ENCODE measurements at regions not wholly inside any gene's neighbourhood (a gene's known extent, or its start where the extent isn't known, plus 50 kb on each side); places are given as distances from the start of the nearest gene placed in this dataset.

DNA sequence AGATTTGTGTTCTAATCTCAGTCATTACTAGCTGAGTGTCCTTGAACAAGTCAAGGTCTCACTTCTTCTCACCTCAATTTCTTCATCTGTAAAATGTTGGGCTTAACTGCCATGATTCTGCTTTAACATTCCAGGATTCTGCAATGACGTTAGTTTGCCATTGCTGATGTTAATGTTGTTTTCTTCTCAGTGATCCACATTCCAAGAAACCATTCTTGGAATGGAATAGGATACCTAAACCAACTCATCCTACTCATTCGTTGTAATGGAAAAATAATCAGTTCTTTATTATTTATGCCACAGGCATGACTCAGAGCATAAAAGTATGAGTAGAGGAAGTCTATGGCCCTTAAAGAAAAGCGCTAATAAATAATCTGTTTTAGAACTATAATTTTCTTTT, 140.2 kb upstream of the ETAA1 start:
- Histone ChIP-seq H3K9me3 (ENCODE audit: low read depth) (no peaks in the 10 kb centered on the region), H3K27me3 (no peaks in the 10 kb centered on the region), H3K36me3 (no peaks in the 10 kb centered on the region), H3K4me1 (ENCODE audit: low read depth) (no peaks in the 10 kb centered on the region), H3K27ac (no peak overlapping the region), H3K4me3 (no peak overlapping the region)
- TF ChIP-seq CTCF (IDR thresholded peaks at IDR 0.05; ENCODE audit: low read depth, low read length), result no peak
- no peak for DNase-seq (ENCODE audit: low read depth in 1 of 2, low spot score in 1 of 2)

- no peak for DNase-seq (ENCODE audit: low read depth in 1 of 2, low spot score in 1 of 2)
- no peak overlapping the region for H3K27ac ChIP-seq
- H3K4me1 ChIP-seq (ENCODE audit: low read depth), result no peaks in the 10 kb centered on the region
- H3K4me3 ChIP-seq, result no peak overlapping the region
- TF ChIP-seq CTCF (IDR thresholded peaks at IDR 0.05; ENCODE audit: low read depth, low read length), result no peak
- no peaks in the 10 kb centered on the region for H3K27me3 ChIP-seq
- no peaks in the 10 kb centered on the region for H3K36me3 ChIP-seq
- H3K9me3 ChIP-seq (ENCODE audit: low read depth), result no peaks in the 10 kb centered on the region
These were observed 139.0 kb upstream of the ETAA1 start for GRCh38 chr2:67258122-67258521.

DNA sequence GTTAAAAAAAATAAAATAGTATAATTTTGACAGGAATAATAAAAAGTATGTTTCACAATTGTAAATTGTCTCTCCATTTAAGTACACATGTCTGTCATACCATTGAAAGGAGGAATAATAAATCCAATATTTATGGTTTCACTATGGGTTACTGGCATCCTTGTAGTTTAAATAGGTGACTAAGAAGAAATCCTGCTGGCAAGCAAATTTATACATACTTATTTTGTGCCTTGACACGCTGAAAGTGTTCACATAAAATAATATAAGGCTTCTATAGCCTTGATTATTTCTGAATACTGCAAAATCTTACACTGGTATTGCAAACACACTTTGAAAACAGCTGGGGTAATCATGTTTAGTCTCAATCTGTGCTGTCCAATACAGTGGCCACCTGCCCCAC, 138.3 kb upstream of the ETAA1 start:
- H3K9me3 ChIP-seq (ENCODE audit: low read depth), result no peaks in the 10 kb centered on the region
- H3K4me3 ChIP-seq, result no peak overlapping the region
- H3K36me3 ChIP-seq, result no peaks in the 10 kb centered on the region
- DNase-seq (ENCODE audit: low read depth in 1 of 2, low spot score in 1 of 2), result no peak
- H3K27me3 ChIP-seq, result no peaks in the 10 kb centered on the region
- H3K4me1 ChIP-seq (ENCODE audit: low read depth), result no peaks in the 10 kb centered on the region
- no peak for TF ChIP-seq CTCF (IDR thresholded peaks at IDR 0.05; ENCODE audit: low read depth, low read length)
- H3K27ac ChIP-seq, result no peak overlapping the region

DNA sequence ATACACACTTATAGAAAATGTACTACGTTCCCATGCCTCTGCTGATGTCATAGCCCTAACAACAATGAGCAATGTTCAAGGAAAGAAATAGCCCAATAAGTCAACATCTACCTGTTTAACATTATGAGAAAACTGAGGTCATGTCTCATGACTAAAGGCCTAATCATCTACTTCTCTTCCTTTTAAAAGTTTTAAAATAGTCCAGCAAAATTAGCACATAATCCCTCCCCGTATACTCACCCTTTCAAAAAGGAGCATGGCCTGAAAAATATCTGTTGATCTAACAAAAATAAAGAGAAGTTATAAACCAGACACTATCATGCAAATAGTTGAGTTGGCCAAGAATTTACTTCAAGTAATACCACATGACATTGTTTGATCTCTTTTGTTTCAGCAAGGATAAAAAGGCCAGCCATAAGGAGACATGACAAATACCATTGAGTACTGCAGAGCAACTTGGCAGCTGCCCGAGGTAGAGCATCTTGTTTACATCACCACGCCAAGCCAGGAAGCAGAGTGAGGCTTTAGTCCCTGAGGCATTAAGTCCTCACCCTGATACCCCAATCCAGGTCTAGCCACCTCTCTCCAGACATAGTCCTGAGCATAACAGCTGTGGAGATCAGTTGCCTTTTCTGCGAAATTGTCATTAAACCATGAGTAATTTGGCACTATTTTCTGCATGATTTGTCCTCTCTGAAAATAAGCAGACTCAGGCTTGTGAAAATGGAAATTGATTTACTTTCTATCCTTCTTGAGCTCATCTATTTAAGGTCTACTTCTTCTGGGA, 137.4 kb upstream of the ETAA1 start:
- H3K9me3 ChIP-seq (ENCODE audit: low read depth), result no peaks in the 10 kb centered on the region
- no peaks in the 10 kb centered on the region for H3K36me3 ChIP-seq
- H3K4me1 ChIP-seq (ENCODE audit: low read depth), result no peaks in the 10 kb centered on the region
- H3K27me3 ChIP-seq, result no peaks in the 10 kb centered on the region
- H3K4me3 ChIP-seq, result no peak overlapping the region
- no peak for TF ChIP-seq CTCF (IDR thresholded peaks at IDR 0.05; ENCODE audit: low read depth, low read length)
- no peak overlapping the region for H3K27ac ChIP-seq
- DNase-seq (ENCODE audit: low read depth in 1 of 2, low spot score in 1 of 2), result peak in 1 of 2 donors; percentile 77

- Histone ChIP-seq H3K27ac (no peak overlapping the region), H3K9me3 (ENCODE audit: low read depth) (no peaks in the 10 kb centered on the region), H3K27me3 (no peaks in the 10 kb centered on the region), H3K36me3 (no peaks in the 10 kb centered on the region), H3K4me3 (no peak overlapping the region), H3K4me1 (ENCODE audit: low read depth) (no peaks in the 10 kb centered on the region)
- TF ChIP-seq CTCF (IDR thresholded peaks at IDR 0.05; ENCODE audit: low read depth, low read length), result no peak
- peak in 1 of 2 donors; percentile 89 for DNase-seq (ENCODE audit: low read depth in 1 of 2, low spot score in 1 of 2)
These were observed 136.5 kb upstream of the ETAA1 start for GRCh38 chr2:67260343-67261277.

Data from cardiac muscle cell (in vitro differentiated cells and primary cell).